NCI-H1694 (cell line): ENCODE measurements at regions not wholly inside any gene's neighbourhood (a gene's known extent, or its start where the extent isn't known, plus 50 kb on each side); places are given as distances from the start of the nearest gene placed in this dataset.

Source experiments
- DNase-seq: peaks from one replicate; lab custom pipeline; 2025; lab: John Stamatoyannopoulos, UW

GRCh38 chr4:11910812-11911211 is 482.1 kb upstream of the HS3ST1 start:
- no peak for DNase-seq

- no peak for DNase-seq
These were observed 480.0 kb upstream of the HS3ST1 start for GRCh38 chr4:11908712-11909111.

DNA sequence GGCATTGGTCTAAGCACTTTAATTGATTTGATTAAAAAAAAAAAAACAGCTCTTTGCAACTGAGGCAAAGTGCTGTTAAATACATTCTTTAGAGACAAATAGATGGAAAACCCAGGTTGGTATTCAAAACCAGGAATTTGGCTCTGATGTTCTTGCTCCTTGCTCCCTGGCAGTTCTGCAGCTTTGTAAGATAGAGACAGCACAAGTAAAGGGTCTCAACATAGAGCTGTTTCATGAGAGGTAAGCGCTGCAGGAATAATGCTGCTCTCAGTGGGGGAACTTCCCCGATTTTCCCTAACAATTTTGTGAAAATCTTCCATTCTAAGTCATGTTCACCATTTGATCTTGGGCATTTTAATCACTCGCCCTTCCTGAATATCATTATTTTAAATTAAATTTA is 479.5 kb upstream of the HS3ST1 start:
- no peak for DNase-seq

DNA sequence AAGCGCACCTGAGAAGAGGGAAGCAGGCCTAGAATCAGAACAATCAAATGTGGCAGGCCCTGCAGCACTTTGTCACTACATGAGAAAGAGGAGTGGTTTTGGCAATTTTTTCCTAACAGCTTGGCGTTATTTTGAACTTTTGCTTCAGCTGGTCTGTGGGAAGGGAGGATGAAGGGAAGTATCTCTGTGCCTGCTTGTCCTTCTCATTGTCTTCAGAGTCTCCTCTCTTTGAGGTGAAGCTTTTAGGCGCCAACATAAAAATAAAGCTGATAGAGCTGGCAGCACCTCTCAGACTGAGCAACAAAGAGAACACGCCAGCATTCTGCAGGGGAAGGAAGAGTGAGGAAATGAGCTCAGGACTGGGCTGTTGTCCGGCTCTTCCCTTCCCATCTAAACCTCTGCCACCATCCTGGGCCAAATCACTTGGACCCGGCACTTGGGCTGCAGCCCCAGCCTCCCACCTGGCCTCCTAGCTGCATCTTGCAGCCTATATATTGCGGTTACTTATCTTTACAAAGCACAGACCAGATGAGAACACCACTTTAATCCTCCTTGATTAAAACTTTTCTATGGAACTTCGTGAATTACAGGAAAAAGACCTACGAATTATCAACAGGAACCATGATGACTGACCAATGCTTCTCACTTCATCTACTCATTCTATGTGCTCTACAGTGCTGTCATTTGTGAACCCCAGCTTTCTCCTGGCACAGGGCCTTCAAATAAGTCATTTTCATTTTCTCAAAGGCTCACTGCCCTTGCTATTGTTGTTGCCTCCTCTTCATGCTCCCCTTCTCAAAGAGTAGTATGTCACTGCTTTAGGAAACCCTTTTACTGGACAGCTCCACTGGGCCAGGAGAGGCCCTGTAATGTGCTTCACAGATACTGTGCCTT is 476.4 kb upstream of the HS3ST1 start:
- DNase-seq, result no peak

DNA sequence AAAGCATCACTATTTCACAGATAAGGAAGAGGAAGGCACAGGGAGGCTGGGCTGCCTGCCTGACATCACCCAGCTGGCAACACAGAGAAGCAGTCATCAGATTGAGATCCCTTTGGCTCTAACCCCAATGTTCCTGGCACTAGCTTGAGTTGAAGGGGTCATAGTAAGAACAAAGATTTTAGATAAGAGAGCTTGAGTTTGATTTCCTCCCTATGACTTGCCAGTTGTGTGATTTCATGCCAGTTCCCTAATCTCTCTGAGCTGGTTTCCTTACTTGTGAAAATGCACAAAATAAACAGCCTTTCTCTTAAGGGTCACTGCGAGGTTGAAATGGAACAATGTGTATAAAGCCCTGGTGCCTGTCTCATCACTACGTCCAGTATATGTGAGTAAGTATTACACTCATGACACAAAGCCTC is 475.4 kb upstream of the HS3ST1 start:
- DNase-seq, result no peak

- no peak for DNase-seq
These were observed 472.4 kb upstream of the HS3ST1 start for GRCh38 chr4:11901089-11901488.

GRCh38 chr4:11900359-11900758 is 471.7 kb upstream of the HS3ST1 start:
- no peak for DNase-seq

- DNase-seq, result no peak
These were observed 470.1 kb upstream of the HS3ST1 start for GRCh38 chr4:11898796-11899195.

DNA sequence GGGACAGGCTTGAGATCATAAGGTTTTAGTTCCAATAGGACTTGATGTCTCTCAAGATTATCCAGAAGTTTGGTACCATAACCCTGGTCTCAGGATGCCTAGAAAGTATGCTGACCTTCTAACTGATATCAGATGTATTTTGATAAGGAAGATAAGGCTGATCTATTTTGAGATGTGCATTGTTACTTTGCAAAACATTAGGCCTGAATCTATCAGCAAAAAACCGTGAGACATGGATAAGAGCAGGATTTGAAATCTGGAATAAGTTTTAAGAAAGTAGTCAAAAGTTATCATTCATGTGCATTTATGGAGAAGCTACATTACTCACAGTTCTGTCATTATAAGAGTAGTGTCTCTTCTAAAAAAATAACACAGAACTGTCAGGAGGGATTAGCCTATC is 467.1 kb upstream of the HS3ST1 start:
- DNase-seq, result no peak

DNA sequence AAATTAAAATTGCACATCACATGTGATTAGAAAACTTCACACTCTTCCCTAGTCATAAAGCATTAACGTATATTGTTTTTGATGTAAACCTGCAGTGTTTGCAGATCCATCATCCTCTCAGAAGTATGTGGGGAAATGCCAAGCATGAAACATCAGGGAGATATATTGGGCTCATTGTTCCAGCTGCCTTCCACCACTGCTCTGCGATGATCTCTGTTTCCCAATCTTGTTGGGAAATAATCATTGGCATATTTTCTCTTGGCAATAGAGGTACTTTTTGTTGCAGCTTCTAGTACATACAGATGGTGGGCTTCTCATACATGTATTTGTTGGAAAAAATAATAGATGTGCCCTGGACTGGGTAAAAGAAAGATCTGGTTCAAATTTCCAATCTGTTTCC is 466.3 kb upstream of the HS3ST1 start:
- DNase-seq, result no peak

- DNase-seq, result no peak
These were observed 465.5 kb upstream of the HS3ST1 start for GRCh38 chr4:11894221-11894620.

GRCh38 chr4:11889099-11889498 is 460.4 kb upstream of the HS3ST1 start:
- DNase-seq, result no peak

- no peak for DNase-seq
These were observed 453.3 kb upstream of the HS3ST1 start for GRCh38 chr4:11881947-11882346.

- DNase-seq, result no peak
These were observed 452.7 kb upstream of the HS3ST1 start for GRCh38 chr4:11881364-11881763.

DNA sequence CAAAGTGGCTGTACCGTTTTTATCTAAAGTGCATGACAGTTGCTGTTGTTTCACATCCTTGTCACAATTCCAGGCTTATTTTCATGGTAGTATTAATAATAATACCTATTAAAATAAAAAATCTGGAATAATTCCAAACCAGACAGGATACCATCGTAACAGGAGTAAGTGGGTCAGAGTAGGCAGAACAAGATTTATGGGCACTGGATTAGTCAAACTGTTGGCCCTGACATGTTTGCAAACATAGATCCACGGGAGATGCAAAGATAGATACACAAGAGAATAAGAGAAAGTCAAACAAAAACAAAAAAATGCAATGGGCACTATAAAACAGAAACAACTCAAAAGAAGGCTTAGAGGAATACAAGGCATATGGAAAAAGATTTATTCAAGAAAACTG is 449.5 kb upstream of the HS3ST1 start:
- DNase-seq, result no peak

GRCh38 chr4:11876104-11876503 is 447.4 kb upstream of the HS3ST1 start:
- DNase-seq, result no peak

DNA sequence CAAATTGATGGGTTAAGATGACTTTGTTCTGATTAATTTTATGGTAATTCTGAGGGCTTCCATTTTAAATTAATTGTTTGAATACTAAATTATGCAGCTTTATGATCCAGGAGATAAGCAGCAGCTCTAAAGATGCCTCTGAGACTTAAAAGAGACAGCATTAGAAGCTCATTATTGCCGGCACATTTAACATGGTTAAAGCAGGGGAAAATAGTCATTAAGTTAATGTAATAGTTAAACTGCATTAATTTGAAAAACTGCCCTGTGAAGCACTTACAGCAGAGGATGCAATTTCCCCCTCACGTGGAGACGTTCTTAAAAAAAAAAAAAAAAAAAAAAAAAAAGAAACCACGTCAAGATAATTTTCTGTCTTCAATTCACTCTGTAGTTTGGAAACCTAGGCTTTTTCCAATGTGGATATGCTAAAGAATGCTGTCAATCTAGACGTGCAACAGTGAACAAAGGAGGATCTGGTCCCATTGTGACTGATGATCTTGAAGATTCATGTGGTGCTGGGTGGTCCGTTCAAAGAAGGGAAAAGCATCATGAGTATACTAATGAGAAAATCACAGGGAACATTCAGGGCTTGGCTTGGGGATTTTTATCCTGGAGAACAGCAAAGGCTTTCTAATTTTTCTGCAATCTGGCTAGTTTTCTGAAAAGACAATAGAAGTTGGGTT is 440.6 kb upstream of the HS3ST1 start:
- no peak for DNase-seq

DNA sequence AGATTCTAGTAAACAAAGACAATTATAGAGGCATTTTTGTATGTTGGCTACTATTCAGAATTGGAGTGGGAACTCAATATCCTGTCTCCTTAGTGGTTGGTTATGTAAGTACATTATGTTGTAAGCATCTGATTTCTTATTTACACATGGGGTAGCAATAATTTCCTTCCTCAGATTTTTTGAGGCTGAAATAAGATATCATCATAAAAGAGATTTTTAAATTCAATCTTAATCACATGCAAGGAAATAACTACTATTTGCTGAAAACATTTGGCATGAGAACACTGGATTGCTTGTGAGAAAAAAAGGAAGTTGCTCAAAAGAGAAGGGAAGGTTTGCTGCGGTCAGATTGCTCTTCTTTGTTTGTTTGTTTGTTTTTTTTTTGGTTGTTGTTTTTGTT is 437.7 kb upstream of the HS3ST1 start:
- DNase-seq, result no peak

- no peak for DNase-seq
These were observed 432.3 kb upstream of the HS3ST1 start for GRCh38 chr4:11860996-11861395.

GRCh38 chr4:11857881-11858280 is 429.2 kb upstream of the HS3ST1 start:
- DNase-seq, result no peak

- DNase-seq, result no peak
These were observed 418.5 kb upstream of the HS3ST1 start for GRCh38 chr4:11847167-11847566.

DNA sequence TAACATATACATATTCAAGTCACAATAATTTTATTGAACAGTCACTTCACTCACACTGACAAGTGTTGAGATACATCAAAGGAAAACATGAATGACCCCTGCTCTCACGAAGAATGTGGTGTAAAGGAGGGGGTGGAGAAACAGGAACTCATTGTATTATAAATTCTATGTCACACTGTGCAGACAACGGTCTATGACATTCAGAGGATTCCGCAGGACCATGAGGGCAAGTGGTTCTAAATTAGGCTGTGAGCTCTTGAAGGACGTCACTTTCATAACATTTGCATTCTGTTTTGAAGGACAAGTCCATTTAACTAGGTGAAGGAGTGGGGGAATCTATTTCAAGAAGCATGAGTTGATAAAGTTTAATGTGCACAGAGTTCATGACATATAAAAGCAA is 415.2 kb upstream of the HS3ST1 start:
- DNase-seq, result no peak

- no peak for DNase-seq
These were observed 414.6 kb upstream of the HS3ST1 start for GRCh38 chr4:11843340-11843739.
